HG03066 (cell line): ENCODE measurements at regions not wholly inside any gene's neighbourhood (a gene's known extent, or its start where the extent isn't known, plus 50 kb on each side); places are given as distances from the start of the nearest gene placed in this dataset.
"Not testable (repeated sequence)": the region's sequence is repeated elsewhere in the genome, so short reads cannot be mapped to it uniquely, and the experiment has no call there.

ENCODE experiments used
- ATAC-seq: cut with Tn5 transposase; IDR thresholded peaks from one replicate; pipeline ENCODE4 v1.9.1; 2021; ENCODE audit warnings: low read depth; ENCODE audit not compliant: unreplicated experiment

DNA sequence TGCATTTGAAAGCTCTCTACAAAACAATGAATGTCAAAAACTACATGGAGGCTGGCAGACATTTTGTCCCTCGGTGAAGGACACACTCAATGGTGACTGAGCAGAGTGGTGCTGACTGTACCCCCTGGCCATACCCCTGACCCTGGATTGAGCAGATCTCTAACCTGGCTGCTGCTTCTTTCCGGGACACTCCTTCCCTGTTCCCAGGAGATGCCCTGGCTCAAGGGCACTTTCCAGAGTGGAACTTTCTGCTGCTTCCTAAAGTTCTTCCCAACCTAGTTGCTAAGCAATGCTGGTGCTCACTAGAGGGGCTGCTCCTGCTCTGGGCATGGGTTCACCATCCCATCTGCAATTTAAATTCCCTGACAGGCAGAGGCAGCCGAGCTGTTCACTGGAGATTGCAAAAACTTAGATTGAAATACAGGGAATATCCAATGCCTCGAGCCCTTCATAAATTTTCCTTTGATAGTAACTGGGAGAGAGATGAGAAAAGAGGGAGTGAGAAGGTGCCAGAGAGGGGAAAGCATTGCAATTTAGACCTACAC lies 384.3 kb upstream of the PODXL start:
- no peak for ATAC-seq

DNA sequence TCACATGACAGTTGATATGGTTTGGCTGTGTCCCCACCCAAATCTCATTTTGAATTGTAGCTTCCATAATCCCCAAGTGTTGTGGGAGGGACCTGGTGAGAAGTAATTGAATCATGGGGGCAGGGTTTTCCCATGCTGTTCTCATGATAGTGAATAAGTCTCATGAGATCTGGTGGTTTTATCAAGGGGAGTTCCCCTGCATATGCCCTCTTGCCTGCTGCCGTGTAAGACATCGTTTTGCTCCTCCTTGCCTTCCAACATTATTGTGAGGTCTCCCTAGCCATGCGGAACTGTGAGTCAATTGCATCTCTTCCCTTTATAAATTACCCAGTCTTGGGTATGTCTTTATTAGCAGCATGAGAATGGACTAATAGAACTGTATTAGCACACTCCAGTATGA lies 382.4 kb upstream of the PODXL start:
- ATAC-seq = not testable (repeated sequence)

DNA sequence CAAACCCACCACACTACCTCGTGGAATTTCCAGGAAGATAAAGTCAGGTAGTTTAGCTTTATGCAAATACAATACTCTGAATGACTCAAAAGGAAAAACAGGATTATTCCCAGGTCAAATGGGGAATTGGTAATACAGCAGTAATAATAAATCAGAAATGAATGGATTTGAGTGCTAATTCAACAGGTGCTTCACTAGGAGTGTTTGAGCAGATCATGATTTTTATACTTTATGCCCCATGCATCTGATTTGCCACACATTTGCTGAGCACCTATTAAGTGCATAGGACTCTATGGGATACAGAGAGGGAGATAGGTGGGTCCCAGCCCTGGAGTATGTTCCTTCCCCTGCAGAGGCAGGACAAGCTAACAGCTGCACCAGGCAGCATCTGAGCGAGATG lies 381.4 kb upstream of the PODXL start:
- ATAC-seq = no peak

DNA sequence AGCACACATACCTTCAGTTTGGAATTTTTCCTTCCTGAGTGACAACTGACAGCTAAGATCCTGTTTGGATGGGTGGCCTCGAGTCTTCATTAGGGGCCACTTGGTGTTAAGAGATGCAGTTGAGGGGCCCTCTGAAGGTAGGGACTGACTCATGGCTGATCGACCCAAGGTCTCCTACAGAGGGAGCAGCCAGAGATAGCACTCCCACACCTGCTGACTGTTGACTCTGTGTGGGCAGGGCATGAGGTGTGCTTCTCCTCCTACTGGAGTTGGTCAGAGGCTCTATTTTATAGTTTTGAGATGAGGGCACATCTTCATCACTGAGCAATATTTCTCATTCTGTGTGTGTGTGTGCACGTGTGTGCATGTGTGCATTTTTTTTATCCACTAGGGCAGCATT lies 378.8 kb upstream of the PODXL start:
- no peak for ATAC-seq

- ATAC-seq = no peak
Measured at GRCh38 chr7:131934452-131934851, 378.0 kb upstream of the PODXL start.

DNA sequence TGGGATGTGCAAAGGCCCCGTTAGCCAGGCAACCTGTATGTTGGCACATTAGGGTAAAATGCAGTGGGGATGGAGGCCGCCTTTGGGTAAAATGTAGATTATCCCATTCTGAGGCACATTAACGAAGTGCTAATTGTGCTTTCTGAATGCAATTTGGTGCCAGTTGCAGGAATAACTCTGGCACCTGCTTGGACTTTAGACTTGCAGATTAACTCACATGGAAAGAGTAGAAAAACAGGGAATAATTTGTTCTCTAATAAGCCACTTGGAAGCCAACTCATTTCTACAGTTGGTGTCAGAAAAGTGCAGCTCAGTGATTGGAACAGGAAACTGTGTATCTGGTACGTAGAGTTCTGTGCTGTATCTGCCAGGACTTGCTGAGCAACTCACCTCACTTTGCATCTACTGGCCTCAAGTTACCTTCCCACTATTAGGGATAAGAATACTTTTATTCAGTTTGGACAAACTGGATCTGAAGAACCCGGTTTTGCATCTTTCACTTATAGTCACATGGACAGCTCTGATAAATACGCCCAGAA lies 377.4 kb upstream of the PODXL start:
- no peak for ATAC-seq

GRCh38 chr7:131933219-131933618 lies 376.8 kb upstream of the PODXL start:
- ATAC-seq = not testable (repeated sequence)

DNA sequence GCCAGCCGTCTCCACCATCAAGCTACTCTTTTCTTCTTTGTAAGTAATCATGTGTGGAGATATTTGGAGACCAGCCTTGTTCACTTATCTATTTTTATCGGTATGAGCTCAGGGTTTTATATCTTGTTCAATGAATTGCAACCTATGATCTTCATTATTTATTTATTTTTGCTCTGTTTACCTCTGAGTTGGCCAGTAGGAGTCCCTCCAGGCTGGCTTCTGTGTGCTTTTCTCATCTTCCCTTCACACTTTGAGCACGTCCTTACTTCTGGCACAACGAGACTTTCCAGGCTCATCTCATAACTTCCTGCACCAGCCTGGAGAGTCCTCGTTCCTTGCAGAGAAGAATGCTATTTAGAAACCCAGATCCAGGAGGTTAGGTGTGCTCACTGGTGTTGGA lies 375.8 kb upstream of the PODXL start:
- ATAC-seq = no peak

GRCh38 chr7:131931370-131931769 lies 374.9 kb upstream of the PODXL start:
- no peak for ATAC-seq

GRCh38 chr7:131929632-131930031 lies 373.2 kb upstream of the PODXL start:
- ATAC-seq = no peak

DNA sequence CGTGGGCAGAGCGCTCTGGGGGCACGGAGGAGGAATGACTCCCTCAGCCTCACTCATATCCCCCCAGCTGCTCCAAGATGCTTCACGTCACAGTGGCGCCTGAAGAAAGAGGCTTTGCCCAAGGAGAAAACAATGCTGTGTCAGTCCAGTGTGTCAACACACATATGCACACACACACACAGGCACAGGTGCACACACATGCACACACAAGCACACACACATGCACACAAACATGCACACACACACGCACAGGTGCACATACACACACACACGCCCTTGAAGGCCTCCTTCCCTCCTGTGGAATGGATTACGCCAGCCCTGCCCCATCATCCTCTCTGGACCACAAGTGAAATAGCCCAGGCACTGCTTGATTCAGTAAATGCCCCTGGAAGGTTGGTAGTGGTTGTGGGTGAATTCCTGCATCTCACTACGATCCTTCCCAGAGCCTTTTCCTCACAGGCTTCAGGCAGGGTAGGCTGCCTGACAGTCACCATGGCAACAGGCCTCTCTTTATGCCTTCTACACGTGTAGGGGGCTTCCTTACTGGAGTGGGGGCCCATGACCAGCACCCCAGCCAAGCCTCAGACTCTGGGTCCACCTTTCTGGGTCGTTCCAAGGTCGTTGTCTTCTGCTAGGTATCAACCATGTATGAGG lies 371.5 kb upstream of the PODXL start:
- ATAC-seq = no peak

GRCh38 chr7:131925636-131926035 lies 369.2 kb upstream of the PODXL start:
- ATAC-seq = no peak

DNA sequence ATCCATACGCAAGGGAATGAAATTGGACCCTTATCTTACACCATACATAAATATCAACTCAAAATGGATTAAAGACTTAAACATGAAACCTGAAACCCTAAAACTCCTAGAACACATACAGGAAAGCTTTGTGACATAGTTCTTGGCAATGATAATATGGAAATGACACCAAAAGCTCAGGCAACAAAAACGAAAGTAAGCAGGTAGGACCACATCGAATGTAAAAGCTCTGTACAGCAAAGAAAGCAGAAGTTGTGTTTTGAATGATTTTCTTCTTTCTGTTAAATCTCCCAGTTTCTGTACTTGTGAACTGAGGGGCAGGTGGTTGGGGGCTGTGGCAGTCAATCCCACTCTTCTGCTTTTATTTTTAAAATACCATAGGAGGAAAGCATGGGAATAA lies 368.4 kb upstream of the PODXL start:
- ATAC-seq = no peak

DNA sequence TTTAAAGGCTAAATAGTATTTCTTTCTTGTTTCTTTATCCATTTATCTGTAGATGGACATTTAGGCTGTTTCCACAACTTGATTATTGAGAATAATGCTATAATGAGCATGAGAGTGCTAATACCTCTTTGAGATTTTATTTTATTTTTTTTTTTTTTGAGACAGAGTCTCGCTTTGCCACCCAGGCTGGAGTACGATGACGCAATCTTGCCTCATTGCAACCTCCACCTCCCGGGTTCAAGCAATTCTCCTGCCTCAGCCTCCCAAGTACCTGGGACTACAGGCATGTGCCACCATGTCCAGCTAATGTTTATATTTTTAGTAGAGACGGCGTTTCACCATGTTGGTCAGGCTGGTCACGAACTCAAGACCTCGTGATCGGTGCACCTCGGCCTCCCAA lies 366.5 kb upstream of the PODXL start:
- not testable (repeated sequence) for ATAC-seq

DNA sequence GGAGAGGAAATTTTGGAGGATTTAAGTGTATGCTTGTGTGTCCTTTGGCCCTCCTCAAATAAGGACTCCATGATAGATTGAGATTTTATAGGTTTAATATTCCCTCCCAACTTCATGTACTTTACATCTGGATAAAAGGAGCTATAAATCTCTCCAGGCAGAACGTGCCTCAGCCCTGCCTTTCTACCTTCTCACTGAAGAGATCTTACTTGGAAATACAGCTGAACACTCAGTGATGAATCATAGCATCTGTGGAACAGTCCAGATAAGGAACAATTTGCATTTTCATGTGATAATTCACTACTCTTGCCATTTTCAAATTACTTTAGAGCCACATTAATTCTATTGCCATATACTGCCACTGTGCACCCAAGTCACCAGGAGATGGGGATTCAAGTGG lies 364.6 kb upstream of the PODXL start:
- ATAC-seq = no peak

DNA sequence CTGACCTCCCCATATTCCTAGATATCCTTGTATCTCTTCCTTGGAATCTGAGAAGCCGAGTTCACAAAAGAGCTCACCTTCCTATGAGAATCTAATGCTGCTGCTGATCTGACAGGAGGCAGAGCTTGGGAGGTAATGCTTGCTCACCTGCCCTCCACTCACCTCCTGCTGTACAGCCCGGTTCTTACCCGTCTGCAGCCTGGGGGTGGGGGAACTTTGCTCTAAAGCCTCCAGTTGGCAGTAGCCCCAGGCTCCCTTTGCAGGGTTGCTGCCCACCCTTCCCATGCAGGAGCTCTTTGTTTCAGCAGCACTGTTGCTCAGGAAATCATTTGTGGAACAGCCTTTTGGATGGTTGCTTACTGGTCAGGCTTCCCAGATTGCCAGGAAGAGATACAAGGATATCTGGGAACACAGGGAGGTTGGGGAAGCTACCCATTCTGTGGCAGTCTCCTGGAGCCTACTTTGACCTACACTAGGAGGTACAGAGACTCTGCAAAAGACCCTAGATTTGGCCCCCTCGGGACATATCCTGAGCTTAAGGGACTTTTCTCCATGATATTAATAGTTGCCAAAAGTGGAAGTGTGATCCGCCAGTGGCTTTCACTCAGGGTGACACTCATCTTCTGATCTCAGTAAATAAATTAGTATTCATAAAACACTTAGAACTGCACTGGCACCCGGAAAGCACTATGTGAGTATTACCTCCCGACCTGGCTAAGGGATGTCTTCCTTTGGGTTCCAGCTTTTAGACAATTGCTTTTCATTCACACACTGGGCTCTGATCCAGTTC lies 363.7 kb upstream of the PODXL start:
- no peak for ATAC-seq

GRCh38 chr7:131911112-131911511 lies 354.7 kb upstream of the PODXL start:
- no peak for ATAC-seq

DNA sequence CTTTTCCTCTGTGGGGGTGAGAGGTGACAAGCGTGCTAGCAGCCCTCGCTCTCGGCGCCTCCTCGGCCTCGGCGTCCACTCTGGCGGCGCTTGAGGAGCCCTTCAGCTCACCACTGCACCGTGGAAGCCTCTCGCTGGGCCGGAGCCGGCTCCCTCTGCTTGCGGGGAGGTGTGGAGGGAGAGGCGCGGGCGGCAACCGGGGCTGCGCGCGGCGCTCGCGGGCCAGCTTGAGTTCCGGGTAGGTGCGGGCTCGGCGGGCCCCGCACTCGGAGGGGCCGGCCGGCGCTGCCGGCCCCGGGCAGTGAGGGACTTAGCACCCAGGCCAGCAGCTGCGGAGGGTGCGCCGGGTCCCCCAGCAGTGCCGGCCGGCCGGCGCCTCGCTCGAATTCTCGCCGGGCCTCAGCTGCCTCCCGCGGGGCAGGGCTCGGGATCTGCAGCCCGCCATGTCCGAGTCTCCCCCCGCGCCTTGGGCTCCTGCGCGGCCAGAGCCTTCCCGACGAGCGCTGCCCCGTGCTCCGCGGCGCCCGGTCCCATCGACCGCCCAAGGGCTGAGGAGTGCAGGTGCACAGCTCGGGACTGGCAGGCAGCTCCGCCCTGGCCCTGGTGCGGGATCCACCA lies 352.8 kb upstream of the PODXL start:
- ATAC-seq = no peak

DNA sequence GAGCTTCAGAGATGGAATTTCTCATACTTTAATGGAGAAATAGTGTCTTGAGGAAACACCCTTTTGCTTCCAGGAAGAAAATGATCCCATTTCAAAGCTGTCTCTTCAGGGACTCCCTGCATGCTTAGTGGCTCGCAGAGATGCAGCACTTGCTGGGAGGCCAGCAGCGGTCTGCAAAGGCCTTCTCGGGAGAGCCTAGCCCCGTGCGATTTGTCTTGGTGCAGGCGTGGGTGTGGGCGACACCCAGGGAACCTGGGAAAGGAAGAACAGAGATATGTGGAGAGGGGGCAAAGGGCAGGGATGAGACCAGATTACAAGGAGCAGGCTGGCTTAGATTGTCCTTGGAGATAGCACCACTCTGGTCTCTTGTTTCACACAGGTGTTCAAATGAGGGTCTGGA lies 352.3 kb upstream of the PODXL start:
- ATAC-seq = no peak

- no peak for ATAC-seq
Measured at GRCh38 chr7:131905471-131905973, 349.1 kb upstream of the PODXL start.

- no peak for ATAC-seq
Measured at GRCh38 chr7:131904760-131905327, 348.4 kb upstream of the PODXL start.
